NCI-H524 treated with DMSO at 0.1 percent for 48 hours (cell line): ENCODE measurements at regions not wholly inside any gene's neighbourhood (a gene's known extent, or its start where the extent isn't known, plus 50 kb on each side); places are given as distances from the start of the nearest gene placed in this dataset.
A peak's percentile ranks its signal among the peaks of the same experiment; 100 is the strongest.

ENCODE experiments used
- DNase-seq: peaks from one replicate; lab custom pipeline; 2025; lab: John Stamatoyannopoulos, UW

- DNase-seq, result no peak
Observed at GRCh38 chr18:45266023-45266422, 349.3 kb upstream of the SLC14A2 start.

GRCh38 chr18:45267622-45268021 is 347.7 kb upstream of the SLC14A2 start:
- no peak for DNase-seq

GRCh38 chr18:45268583-45268982 is 346.7 kb upstream of the SLC14A2 start:
- DNase-seq, result no peak

- no peak for DNase-seq
Observed at GRCh38 chr18:45270289-45270771, 344.9 kb upstream of the SLC14A2 start.

- DNase-seq, result no peak
Observed at GRCh38 chr18:45274026-45274425, 341.2 kb upstream of the SLC14A2 start.

GRCh38 chr18:45275367-45276113 is 339.7 kb upstream of the SLC14A2 start:
- DNase-seq, result no peak

GRCh38 chr18:45276878-45277277 is 338.4 kb upstream of the SLC14A2 start:
- DNase-seq, result no peak

GRCh38 chr18:45277908-45278307 is 337.4 kb upstream of the SLC14A2 start:
- no peak for DNase-seq

- no peak for DNase-seq
Observed at GRCh38 chr18:45280481-45281276, 334.6 kb upstream of the SLC14A2 start.

GRCh38 chr18:45282101-45282812 is 333.0 kb upstream of the SLC14A2 start:
- no peak for DNase-seq

GRCh38 chr18:45284174-45284573 is 331.1 kb upstream of the SLC14A2 start:
- no peak for DNase-seq

- no peak for DNase-seq
Observed at GRCh38 chr18:45284851-45285250, 330.4 kb upstream of the SLC14A2 start.

- no peak for DNase-seq
Observed at GRCh38 chr18:45285251-45285650, 330.0 kb upstream of the SLC14A2 start.

- DNase-seq, result no peak
Observed at GRCh38 chr18:45286431-45286830, 328.8 kb upstream of the SLC14A2 start.

GRCh38 chr18:45287531-45287930 is 327.7 kb upstream of the SLC14A2 start:
- DNase-seq, result no peak

- no peak for DNase-seq
Observed at GRCh38 chr18:45290364-45290763, 324.9 kb upstream of the SLC14A2 start.

- DNase-seq, result peak; percentile 50
Observed at GRCh38 chr18:45291621-45292615, 323.4 kb upstream of the SLC14A2 start.

GRCh38 chr18:45295388-45295787 is 319.9 kb upstream of the SLC14A2 start:
- no peak for DNase-seq

- no peak for DNase-seq
Observed at GRCh38 chr18:45298986-45299385, 316.3 kb upstream of the SLC14A2 start.

- DNase-seq, result no peak
Observed at GRCh38 chr18:45303026-45303425, 312.2 kb upstream of the SLC14A2 start.

- DNase-seq, result no peak
Observed at GRCh38 chr18:45304558-45304957, 310.7 kb upstream of the SLC14A2 start.
